HL-60 (cell line): ENCODE measurements at regions not wholly inside any gene's neighbourhood (a gene's known extent, or its start where the extent isn't known, plus 50 kb on each side); places are given as distances from the start of the nearest gene placed in this dataset.
"Not testable (repeated sequence)": the region's sequence is repeated elsewhere in the genome, so short reads cannot be mapped to it uniquely, and the experiment has no call there.

ENCODE experiments used
- DNase-seq, 2 experiments: peaks; one replicate each; pipeline ENCODE4 v3.0.0-alpha.2; 2010 to 2020; ENCODE audit warnings: low read depth in 1 of 2, low spot score in 1 of 2
- H3K27ac ChIP-seq: fragments of 250-450 bp; sonication (Bioruptor Pico); replicated peaks from 2 replicates; pipeline ENCODE4 v1.5.1; 2020; ENCODE audit warnings: mild to moderate bottlenecking, moderate library complexity
- H3K27me3 ChIP-seq: fragments of 250-450 bp; sonication (Bioruptor Pico); 2 replicates; pipeline ENCODE4 v1.5.1; 2021; ENCODE audit warnings: mild to moderate bottlenecking, moderate library complexity; ENCODE audit not compliant: insufficient read depth, poor library complexity, severe bottlenecking
- H3K4me3 ChIP-seq: replicated peaks from 2 replicates; pipeline ENCODE4 v1.5.1; 2011; ENCODE audit warnings: mild to moderate bottlenecking, control low read depth, low read length; ENCODE audit not compliant: insufficient read depth
- GABPA ChIP-seq: IDR thresholded peaks from 2 replicates; pipeline ENCODE4 v1.6.1; 2012; ENCODE audit warnings: low read depth
- POLR2AphosphoS5 ChIP-seq: IDR thresholded peaks from 2 replicates; pipeline ENCODE4 v1.6.1; 2012; ENCODE audit warnings: low read depth
- REST ChIP-seq: IDR thresholded peaks from 2 replicates; pipeline ENCODE4 v1.6.1; 2012; ENCODE audit warnings: low read depth; ENCODE audit not compliant: insufficient replicate concordance
- SPI1 ChIP-seq: IDR thresholded peaks from 2 replicates; pipeline ENCODE4 v1.6.1; 2012; ENCODE audit warnings: low read depth, mild to moderate bottlenecking, borderline replicate concordance
- TF ChIP-seq, protein P1 (sequence below): IDR thresholded peaks from one replicate; pipeline ENCODE4 v1.5.1; 2011; ENCODE audit warnings: low read length, control low read depth, inconsistent platforms; ENCODE audit not compliant: insufficient read depth

DNA sequence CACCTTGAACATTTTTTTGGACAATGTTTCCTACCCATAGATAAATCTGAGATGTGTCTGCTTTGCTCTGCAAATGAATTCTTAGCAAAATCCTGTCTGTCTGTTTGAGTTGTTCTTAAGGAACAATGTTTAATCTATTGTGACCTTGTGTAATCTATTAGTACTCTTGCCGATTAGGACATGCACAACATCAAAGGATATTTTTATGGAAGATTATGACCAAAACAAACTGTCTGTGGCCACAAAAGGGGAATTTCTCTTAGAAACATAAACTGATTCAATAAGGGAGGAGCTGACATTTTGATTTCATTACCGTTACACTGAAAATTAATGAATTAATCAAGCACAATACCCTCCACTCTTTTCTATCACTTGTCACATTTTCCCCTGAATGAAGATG, 323.0 kb upstream of the PRR16 start:
- Histone ChIP-seq H3K27ac (no peak overlapping the region), H3K4me3 (no peak overlapping the region), H3K27me3 (no peaks in the 10 kb centered on the region)
- DNase-seq: no peak
- TF ChIP-seq, protein P1, sequence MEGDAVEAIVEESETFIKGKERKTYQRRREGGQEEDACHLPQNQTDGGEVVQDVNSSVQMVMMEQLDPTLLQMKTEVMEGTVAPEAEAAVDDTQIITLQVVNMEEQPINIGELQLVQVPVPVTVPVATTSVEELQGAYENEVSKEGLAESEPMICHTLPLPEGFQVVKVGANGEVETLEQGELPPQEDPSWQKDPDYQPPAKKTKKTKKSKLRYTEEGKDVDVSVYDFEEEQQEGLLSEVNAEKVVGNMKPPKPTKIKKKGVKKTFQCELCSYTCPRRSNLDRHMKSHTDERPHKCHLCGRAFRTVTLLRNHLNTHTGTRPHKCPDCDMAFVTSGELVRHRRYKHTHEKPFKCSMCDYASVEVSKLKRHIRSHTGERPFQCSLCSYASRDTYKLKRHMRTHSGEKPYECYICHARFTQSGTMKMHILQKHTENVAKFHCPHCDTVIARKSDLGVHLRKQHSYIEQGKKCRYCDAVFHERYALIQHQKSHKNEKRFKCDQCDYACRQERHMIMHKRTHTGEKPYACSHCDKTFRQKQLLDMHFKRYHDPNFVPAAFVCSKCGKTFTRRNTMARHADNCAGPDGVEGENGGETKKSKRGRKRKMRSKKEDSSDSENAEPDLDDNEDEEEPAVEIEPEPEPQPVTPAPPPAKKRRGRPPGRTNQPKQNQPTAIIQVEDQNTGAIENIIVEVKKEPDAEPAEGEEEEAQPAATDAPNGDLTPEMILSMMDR: no peak
- TF ChIP-seq POLR2AphosphoS5 (no peak), REST (no peak)

DNA sequence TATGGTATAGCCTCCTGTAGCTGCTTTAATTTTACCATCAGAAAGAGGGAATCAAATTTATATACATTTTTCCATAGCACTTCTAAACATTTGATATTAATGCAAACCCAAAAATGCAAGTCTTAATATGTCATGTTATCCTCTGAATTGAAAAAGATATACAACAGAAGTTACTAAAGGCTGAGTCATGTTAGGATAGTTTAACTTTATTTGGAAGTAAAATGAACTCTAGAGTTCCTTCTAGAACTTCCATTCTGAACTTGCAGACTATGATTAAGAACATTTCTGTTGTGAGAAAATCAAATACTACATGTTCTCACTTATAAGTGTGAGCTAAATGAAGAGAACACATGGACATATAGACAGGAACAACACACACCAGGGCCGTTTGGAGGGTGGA, 317.3 kb upstream of the PRR16 start:
- Histone ChIP-seq H3K27me3 (no peaks in the 10 kb centered on the region), H3K4me3 (no peak overlapping the region), H3K27ac (no peak overlapping the region)
- no peak for DNase-seq
- TF ChIP-seq GABPA (no peak), SPI1 (no peak)

DNA sequence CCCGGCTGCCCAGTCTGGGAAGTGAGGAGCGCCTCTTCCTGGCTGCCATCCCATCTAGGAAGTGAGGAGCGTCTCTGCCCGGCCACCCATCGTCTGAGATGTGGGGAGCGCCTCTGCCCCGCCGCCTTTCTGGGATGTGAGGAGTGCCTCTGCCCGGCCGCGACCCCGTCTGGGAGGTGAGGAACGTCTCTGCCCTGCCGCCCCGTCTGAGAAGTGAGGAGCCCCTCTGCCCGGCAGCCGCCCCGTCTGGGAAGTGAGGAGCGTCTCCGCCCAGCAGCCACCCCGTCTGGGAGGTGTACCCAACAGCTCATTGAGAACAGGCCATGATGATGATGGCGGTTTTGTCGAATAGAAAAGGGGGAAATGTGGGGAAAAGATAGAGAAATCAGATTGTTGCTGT, 316.2 kb upstream of the PRR16 start:
- not testable (repeated sequence) for H3K4me3 ChIP-seq, DNase-seq, H3K27ac ChIP-seq, H3K27me3 ChIP-seq

GRCh38 chr5:120150770-120151169, 313.3 kb upstream of the PRR16 start:
- Histone ChIP-seq H3K27ac (no peak overlapping the region), H3K27me3 (no peaks in the 10 kb centered on the region), H3K4me3 (no peak overlapping the region)
- no peak for DNase-seq
- TF ChIP-seq GABPA (no peak), REST (no peak), SPI1 (no peak), POLR2AphosphoS5 (no peak)
- TF ChIP-seq, protein P1: no peak

DNA sequence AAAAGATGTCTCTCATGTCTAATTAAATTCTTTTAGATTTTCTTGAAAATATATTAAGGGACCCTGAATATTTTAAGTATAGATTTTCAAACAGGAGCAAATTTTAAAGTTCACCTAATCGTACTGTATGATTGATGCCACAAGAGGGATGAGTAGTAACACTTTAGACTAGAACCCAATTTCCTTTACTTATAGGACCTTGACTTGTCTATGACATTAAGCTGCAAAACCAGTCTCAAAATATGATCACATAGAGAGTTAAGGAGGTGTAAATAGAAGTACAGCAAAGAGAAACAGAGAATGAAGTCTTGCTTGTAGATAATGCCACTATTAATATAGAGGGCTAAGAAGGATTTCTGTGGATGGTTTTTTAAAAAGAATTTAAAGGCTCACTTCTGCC, 312.9 kb upstream of the PRR16 start:
- Histone ChIP-seq H3K4me3 (no peak overlapping the region), H3K27me3 (no peaks in the 10 kb centered on the region), H3K27ac (no peak overlapping the region)
- TF ChIP-seq POLR2AphosphoS5 (no peak), REST (no peak), GABPA (no peak), SPI1 (no peak)
- TF ChIP-seq, protein P1: no peak
- DNase-seq: no peak
